ENCODE measurements at regions not wholly inside any gene's neighbourhood (a gene's known extent, or its start where the extent isn't known, plus 50 kb on each side); places are given as distances from the start of the nearest gene placed in this dataset.

DNA sequence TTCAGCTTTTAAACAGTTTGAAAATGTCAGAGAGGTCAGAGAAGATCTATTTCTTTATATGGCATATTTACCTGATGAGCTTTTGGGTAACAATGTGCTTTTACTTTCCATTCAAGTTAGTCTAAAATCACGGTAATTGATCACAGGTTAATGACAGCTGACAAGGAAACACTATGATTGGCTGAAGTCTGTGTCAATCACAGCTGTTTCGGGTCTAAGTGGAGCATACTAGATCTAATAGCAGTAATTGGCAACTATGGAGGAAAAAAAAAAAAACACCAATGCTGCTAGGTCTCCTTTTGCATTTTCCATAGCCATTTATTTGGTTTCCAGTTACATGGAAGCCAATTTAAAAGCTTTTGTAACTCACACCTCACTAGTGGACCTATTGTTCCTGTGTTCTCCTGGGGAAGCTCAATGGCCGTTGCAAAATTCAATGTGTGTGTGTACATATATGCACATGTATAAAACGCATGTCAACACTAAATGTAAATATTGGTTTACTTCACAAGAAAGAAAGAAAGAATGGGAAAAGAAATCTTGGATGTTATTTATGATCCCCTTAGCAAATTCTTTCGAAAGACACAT lies 568.3 kb upstream of the ZFHX3 start:
- TF ChIP-seq SIN3A (IDR thresholded peaks at IDR 0.05; ENCODE audit: borderline replicate concordance, low read depth, low read length) (no peak), TAF1 (IDR thresholded peaks at IDR 0.05; ENCODE audit: borderline replicate concordance, low read depth, low read length) (no peak), TEAD4 (IDR thresholded peaks at IDR 0.05; ENCODE audit: borderline replicate concordance, insufficient read depth) (no peak)
- TF ChIP-seq, protein P1, sequence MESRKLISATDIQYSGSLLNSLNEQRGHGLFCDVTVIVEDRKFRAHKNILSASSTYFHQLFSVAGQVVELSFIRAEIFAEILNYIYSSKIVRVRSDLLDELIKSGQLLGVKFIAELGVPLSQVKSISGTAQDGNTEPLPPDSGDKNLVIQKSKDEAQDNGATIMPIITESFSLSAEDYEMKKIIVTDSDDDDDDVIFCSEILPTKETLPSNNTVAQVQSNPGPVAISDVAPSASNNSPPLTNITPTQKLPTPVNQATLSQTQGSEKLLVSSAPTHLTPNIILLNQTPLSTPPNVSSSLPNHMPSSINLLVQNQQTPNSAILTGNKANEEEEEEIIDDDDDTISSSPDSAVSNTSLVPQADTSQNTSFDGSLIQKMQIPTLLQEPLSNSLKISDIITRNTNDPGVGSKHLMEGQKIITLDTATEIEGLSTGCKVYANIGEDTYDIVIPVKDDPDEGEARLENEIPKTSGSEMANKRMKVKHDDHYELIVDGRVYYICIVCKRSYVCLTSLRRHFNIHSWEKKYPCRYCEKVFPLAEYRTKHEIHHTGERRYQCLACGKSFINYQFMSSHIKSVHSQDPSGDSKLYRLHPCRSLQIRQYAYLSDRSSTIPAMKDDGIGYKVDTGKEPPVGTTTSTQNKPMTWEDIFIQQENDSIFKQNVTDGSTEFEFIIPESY (IDR thresholded peaks at IDR 0.05; ENCODE audit: borderline replicate concordance, low read depth), result no peak
- TF ChIP-seq, protein P2, sequence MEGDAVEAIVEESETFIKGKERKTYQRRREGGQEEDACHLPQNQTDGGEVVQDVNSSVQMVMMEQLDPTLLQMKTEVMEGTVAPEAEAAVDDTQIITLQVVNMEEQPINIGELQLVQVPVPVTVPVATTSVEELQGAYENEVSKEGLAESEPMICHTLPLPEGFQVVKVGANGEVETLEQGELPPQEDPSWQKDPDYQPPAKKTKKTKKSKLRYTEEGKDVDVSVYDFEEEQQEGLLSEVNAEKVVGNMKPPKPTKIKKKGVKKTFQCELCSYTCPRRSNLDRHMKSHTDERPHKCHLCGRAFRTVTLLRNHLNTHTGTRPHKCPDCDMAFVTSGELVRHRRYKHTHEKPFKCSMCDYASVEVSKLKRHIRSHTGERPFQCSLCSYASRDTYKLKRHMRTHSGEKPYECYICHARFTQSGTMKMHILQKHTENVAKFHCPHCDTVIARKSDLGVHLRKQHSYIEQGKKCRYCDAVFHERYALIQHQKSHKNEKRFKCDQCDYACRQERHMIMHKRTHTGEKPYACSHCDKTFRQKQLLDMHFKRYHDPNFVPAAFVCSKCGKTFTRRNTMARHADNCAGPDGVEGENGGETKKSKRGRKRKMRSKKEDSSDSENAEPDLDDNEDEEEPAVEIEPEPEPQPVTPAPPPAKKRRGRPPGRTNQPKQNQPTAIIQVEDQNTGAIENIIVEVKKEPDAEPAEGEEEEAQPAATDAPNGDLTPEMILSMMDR (IDR thresholded peaks at IDR 0.05), result no peak

Data from SK-N-SH (cell line).